GM19452 (cell line): ENCODE measurements at regions not wholly inside any gene's neighbourhood (a gene's known extent, or its start where the extent isn't known, plus 50 kb on each side); places are given as distances from the start of the nearest gene placed in this dataset.
"Not testable (repeated sequence)": the region's sequence is repeated elsewhere in the genome, so short reads cannot be mapped to it uniquely, and the experiment has no call there.

Experiments used
- ATAC-seq: cut with Tn5 transposase; IDR thresholded peaks from one replicate; pipeline ENCODE4 v1.9.1; 2021; ENCODE audit not compliant: unreplicated experiment

DNA sequence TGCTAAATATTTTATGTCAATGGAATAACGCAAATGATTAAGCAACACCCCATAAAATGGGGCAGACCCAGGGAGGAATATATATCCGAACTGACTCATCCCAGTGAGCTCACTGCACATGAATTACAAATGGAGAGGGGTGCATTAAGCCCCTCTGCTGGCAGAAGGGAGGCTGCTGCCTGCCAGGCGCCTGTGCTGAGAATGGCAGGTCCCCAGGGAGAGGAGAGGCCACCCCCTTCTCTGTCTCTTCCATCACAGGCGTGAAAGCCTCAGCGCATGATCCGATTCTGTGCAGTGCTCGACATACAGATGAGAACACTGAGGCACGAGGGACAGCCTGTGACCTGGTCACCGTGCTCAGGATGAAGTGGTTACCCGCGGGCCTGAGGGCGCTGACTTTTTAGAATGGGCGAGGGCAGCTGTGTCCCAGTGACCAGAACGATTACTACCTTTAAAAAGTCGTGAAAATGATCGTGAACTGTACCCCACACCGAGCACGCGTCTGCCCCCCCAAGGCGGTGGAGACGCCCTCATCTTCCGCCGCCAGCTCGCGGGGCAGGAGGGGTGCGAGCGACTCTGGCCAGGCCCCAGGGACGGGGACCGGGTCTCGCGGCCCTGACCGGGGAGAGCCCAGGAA is 229.7 kb upstream of the FRG2C start:
- ATAC-seq, result not testable (repeated sequence)

DNA sequence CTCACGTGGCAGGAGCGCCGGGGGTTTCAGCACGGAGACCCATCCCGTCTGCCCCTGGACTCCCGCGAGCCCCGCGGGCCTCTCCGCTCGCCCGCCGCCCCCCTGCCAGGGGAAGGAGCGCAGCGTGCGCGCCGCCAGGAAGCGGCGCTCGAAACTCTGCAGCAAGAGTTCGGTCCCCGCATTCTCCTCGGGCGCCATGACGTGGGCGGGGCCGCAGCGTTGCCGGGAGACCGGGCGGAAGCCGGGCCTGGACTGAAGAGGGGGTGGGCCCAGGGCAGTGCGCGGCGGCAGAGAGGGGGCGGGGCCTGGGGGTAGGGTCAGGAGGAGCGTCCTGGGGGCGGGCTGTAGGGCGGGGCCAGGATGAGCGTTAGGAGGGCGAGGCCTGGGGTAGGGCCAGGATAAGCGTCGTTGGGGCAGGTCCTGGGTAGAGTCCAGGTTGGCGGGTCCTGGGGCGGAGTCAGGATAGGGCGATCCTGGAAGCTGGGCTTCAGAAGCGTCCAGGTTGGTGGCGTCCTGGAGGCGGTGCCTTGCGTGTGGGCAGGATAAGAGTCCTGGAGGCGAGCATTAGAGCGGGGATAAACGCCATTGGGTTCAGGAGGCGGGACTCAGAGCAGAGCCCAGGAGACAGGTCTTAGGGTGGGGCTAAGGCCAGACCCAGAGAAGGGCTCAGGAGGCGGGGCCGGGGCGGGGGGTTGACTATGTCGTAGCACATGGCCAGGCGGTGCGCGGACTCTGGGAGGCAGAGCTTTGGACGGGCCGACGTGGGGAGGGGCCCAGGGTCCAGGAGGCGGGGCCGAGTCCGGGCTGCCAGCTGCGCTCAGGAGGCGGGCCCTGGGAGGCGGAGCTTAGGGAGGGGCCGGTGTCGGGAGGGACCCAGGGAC is 229.0 kb upstream of the FRG2C start:
- peak; percentile 99 for ATAC-seq

DNA sequence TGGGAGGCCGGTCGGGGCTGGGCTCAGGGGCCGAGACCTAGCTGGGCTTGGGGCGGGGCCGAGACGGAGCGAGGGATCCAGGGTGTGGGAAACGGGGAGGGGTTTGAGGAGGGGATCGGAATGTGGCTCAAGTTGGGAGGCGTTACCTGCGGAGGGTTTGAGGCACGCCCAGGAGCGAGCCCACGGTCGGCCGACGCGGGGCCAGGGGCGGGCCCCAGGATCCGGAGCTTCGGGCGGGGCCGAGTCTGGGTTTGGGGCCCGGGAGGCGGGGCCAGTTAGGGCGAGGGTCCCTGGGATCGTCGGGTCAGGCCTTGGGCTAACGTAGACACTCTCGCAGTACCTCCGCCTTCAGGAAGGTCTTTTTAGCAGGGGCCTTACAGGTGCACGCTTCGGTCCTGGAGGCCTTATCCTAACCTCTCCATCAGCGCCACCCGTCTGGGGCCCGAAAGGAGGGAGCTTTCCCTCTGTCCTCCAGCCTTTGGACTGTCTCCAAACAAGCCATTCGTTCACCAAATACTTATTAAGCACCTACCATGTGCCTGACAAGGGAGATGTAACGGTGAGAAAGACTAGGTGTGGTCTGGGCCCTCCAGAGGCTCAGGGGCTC is 228.2 kb upstream of the FRG2C start:
- not testable (repeated sequence) for ATAC-seq

DNA sequence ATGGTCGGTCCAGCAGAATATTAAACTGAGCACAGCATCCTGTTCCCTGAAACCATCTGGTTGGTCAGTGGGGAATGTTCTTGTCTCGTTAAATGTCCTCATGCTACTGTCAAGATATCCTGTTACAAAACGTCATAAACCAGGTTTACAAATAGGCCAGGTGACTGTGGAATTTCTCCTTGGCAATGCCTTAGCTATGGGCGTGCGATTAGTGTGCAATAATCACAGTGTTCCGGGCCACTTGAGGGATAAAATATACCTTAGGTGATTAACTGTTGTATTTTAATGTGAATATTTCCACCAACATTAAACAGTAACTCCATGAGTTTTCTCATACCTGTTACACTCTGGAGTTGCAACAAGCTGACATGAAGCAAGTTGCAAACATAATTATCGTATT is 223.1 kb upstream of the FRG2C start:
- ATAC-seq, result not testable (repeated sequence)

DNA sequence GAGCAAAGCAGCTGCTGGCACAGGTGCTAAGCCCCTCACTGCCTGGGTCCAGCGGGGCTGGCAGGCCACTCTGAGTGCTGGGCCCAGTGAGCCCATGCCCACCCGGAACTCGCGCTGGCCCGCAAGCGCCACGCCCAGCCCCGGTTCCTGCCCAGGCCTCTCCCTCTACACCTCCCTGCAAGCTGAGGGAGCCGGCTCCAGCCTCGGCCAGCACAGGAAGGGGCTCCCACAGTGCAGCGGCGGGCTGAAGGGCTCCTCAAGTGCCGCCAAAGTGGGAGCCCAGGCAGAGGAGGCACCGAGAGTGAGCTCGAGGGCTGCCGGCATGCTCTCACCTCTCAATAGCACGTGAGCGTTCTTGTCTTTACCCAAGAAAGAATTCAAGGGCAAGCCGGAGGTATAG is 219.5 kb upstream of the FRG2C start:
- ATAC-seq, result not testable (repeated sequence)

DNA sequence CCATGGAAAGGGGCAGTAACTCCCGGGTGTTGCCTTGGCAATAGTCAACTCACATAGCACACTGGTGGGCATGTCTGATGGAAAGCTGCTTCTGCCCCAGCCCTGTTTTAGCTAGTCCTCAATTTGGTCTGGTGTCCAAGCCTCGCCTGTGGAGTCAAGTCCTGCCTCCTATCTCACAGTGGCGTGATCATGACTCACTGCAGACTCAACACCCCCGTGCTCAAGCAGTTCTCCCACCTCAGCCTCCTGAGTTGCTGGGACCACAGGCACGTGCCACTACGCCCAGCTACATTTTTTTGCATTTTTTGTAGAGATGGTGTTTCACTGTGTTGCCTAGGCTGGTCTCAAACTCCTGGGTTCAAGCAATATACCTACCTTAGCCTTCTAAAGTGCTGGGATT is 218.9 kb upstream of the FRG2C start:
- ATAC-seq, result not testable (repeated sequence)

DNA sequence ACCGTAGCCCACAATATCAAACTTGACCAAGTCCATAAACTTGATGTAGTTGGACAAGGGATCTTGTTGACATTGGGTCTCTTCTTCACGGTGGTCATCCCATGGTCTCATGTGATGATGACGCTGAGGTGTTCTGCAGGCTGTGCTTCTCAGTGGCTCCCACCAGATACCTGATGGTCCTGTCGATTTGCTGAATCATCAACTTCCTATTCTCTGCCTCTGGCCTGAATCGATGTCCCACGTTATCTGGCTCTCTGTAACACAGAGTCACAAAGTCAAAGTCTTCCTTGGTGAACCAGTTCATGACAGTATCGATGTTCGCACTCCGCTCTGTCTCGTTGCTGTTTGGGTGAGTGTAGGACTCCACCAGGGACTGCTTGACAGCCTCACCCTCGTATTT is 217.2 kb upstream of the FRG2C start:
- ATAC-seq, result not testable (repeated sequence)

DNA sequence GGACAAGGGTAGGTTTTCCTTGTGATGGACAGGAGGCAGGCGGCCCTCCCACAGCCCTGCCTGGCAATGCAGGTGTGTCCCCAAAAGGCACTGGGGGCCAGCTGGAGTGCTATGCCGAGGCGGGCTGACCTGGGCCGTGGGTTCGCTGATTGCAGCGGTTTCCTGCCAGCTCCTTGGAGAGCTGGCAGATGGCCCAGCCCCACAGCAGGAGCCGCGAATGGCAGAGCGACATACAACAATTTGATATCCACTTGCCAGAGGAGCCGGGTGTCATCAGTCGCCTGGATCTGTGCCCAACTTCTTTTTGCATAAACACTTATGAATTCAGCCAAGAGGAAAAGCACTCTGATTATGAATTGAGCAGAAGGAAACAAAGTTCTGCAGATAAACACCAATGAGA is 210.8 kb upstream of the FRG2C start:
- not testable (repeated sequence) for ATAC-seq

DNA sequence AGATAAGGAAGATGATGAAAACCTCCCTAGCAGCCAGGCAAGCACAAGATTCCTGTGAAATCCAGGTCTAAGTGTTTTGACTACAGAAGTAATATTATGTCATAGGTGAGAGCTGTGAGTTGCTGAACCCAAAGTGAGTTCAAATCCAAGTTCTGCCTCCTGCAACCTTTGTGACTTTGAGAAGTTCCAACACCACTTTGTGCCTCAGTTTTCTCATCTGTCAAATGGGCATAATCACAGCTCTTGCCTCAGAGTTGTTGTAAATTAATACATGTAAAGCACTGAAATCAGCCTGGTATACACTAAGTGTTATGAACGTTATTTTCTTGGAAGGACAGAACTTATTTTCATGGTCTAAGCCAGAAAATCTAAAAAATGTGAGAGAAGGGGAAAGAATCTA is 210.3 kb upstream of the FRG2C start:
- ATAC-seq, result not testable (repeated sequence)

DNA sequence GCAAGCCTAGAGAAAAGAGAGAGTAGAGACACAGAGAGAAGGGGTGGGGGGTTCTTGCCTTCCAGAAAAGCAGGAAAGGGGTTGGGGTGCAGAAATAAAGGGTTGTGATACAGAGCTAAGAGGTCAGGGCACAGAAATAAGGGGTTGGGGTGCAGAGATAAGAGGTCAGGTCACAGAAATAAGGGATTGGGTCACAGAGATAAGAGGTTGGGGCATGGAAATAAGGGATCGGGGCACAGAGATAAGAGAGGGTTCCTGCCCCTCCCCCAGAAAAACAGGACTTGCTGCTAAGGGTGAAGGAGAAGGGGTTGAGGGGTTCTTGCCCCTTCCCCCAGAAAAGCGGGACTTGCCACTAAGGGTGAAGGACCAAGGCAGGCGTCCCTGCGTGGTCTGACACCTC is 189.6 kb upstream of the FRG2C start:
- ATAC-seq, result not testable (repeated sequence)

DNA sequence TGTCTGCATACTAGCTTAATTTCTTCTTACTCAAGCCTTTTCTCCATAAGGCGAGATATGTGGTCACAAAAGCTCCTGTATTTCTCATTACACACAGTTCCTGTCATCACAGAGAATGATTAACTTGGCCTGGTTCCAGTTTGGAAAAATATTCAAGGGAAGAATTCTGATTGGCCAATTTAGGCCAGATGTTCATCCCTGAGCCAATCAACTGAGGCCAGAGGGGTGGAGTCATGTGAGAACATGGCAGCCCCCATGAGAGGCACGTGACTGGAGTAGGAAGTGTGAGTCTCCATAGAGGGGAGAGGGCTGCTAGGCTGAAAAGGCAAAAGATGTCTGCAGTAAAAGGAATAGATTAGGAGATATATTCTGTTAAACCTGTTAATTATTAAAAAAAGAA is 167.5 kb upstream of the FRG2C start:
- ATAC-seq, result not testable (repeated sequence)

DNA sequence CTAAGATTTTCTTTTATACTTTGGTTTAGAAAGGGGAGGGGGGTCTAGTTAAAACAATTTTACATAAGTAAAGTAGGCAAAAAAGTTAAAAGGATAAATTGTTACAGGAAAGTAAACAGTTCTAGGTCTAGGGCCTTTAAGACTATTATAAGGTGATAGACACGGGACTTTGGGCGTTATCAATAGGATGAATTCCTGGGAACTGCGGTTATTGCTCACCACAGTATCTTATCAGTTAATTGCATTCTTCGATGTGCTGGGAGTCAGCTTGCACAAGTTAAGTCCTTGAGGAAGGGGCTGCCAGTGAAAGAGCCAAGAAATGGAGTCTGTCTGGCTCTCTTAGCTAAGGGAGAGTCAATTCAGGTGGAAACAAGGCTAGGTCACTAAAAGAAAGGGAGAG is 163.8 kb upstream of the FRG2C start:
- ATAC-seq, result not testable (repeated sequence)

DNA sequence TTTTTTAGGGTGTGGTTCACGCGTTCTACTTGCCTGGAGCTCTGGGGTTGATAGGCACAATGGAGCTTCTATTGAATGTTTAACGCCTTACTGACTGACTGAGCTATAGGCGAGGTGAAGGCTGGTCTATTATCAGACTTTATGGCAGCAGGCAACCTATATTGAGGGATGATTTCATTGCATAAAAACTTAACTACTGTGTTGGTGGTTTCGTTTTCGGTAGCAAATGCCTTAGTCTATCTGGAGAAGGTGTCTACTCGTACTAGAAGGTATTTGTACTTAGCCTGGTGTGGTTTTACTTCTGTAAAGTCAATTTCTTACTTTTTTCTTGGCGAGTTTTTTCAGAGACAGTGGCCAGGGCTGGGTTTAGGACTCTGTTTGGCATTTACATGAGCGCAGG is 162.0 kb upstream of the FRG2C start:
- not testable (repeated sequence) for ATAC-seq

DNA sequence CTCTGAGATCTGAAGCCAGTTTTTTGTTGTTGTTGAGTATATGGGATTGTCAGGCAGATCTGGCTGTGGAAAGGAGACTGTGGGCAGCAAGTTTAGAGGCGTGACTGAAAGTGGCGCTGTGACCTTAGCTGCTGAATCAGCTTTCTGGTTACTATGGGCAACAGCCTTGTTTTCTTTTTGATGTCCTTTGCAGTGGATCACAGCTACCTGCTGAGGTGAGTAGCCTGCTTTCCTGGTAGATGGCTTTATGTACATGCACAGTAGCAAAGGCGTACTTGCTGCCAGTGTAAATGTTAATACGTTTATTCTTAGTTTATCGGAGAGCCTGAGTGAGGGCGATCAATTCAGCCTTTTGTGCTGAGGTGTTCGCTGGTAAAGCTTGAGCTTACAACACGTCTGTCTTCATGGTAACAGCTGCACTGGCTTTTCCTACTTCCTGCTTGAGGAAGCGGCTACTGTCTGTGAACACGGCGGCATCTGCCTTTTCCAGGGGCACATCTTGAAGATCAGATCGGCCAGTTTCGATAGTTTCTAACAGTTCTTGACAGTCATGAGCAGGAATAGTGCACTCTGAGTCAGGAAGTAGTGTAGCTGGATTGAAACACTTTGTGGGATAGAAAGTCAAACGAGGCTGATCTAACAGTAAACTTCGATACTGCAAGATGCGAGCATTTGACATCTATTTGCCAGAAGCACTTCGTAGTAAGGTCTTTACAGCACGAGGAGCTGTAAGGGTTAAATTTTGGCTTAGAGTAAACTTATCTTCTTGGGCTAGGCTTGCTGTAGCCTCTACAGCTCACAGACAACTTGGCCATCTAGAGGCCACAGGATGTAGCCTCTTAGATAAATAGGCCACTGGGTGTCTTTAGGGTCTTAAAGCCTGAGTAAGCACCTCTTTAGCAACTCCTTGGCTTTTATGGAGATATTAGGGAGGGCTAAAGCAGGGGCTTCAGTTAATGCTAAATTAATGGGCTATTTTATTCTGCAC is 161.1 kb upstream of the FRG2C start:
- ATAC-seq, result not testable (repeated sequence)

DNA sequence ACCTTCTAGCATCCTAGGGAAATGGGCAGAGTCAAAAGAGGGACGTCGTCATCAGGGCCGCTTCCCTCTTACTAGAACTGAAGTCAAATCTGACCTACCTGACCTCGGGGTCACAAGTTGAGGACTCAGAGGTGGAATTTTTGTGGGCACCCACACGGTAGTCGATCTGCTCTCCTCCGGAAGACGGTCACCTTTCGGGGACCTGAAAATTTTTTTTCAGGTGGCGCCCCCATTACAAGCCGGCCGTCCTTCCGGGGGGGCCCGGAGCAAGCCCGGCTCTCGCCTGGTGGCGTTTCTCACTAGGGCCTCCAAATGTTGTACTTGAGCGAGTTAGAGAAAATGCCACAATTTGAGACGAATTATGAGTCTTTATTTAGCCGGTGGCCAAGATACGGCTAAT is 157.5 kb upstream of the FRG2C start:
- no peak for ATAC-seq

DNA sequence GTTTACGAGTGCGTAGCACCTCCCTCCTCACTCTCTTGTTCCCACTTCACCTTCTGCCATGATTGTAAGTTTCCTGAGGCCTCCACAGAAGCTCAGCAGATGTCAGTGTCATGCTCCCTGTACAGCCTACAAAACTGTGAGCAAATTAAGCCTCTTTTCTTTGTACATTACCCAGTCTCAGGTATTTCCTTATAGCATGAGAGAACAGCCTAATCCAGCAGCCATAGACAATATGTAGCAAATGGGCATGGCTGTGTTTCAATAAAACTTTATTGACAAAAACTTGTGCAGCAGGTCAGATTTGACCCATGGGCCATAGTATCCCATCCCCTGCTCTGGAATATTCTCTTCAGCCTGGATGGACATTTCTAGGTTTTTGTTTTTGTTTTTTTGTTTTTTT is 156.2 kb upstream of the FRG2C start:
- not testable (repeated sequence) for ATAC-seq

DNA sequence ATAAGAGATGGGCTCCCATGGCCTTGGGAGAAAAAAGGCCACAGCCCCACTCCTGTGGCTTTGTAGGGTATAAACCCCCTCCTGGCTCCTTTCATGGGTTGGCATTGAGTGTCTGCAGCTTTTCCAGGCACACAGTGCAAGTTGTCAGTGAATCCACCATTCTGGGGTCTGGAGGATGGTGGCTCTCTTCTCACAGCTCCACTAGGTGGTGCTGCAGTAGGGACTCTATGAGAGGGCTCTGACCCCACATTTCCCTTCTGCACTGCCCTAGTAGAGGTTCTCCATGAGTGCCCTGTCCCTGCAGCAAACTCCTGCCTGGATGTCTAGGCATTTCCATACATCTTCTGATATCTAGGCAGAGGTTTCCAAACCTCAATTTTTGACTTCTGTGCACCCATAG is 136.5 kb upstream of the FRG2C start:
- ATAC-seq, result not testable (repeated sequence)

DNA sequence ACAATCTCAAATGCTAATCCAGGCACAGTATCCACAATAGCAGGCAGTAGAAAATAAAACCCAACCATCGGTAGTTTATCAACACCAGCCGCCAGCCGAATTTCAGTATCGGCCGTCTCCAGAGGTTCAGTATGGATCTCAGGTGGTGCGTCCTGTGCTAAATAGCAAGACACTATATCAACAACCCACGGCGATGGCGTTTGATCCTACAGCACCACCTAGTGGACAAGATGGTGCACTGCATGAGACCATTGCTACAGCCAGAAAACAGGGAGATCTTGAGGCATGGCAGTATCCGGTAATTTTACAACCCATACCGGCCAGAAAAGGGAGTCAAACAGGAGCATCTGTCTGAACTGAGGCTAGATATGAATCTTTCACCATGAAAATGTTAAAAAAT is 112.0 kb upstream of the FRG2C start:
- not testable (repeated sequence) for ATAC-seq

DNA sequence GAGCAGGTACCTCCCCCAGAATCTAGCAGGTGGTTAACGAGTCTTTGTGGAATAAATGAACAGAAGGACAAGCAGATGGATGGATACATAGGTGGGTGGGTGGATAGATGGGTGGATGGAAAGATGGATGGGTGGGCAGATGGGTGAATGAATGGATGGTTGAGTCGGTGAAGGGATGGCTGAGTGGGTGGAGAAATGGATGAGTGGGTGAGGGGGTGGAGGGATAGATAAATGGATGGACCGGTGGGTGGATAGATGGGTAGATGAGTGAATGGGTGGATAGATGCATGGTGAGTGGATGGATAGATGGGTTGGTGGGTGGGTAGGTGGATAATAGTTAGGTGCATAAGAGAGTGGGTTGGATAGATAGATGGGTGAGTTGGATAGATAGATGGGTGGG is 99.7 kb upstream of the FRG2C start:
- ATAC-seq, result not testable (repeated sequence)

DNA sequence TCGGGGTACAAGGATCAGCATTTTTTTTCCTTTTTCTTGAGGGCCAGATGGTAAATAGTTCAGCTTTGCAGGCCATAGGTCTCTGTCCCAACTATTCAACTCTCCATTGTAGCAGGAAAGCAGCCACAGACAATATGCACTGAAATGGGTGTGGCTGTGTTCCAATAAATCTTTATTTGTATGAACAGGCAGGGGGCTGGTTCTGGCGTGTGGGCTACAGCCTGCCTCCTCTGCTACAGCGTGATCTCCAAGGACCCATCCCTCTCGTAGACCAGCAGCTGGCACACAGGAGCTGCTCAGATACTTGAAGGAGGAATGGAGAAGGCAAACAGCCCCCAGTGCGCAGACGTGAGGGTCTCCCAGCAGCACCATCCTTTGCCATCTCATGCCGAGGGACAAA is 91.8 kb upstream of the FRG2C start:
- not testable (repeated sequence) for ATAC-seq

DNA sequence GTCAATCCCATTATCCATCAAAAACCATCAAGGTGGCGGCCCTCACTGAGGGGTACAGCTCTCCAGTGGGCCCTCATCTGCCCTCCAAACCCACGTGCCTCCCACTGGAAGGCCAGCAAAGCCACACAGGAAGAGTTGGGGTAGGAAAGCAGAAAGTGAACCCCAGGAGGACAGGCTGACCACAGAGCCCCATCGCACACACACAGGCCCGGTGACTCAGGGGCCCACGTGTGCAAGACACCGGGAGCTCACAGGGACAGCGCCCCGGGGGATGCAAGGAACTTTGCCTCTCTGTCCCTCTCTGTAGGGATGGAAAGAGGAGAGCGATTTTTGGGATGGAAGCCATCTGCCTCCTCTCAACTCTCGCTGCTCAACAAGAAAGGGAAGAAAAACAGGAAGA is 85.0 kb upstream of the FRG2C start:
- not testable (repeated sequence) for ATAC-seq
